ENCODE measurements at regions not wholly inside any gene's neighbourhood (a gene's known extent, or its start where the extent isn't known, plus 50 kb on each side); places are given as distances from the start of the nearest gene placed in this dataset.
A peak's percentile ranks its signal among the peaks of the same experiment; 100 is the strongest.

DNA sequence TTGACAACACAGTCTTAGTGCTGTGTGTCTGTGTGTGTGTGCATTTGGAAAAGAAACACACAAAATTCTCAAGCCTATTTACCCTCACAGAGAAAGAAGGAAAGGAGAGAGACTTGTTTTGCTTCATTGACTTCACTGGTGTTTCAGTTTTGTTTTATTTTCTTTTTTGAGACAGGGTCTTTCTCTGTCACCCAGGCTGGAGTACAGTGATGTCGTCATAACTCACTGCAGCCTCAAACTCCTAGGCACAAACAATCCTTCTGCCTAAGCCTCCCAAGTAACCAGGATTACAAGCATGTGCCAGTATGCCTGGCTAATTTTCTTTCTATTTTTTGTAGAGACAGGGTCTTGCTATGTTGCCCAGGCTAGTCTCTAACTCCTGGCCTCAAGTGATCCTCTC, 636.9 kb downstream of the TAFA4 start:
- no peak for DNase-seq

DNA sequence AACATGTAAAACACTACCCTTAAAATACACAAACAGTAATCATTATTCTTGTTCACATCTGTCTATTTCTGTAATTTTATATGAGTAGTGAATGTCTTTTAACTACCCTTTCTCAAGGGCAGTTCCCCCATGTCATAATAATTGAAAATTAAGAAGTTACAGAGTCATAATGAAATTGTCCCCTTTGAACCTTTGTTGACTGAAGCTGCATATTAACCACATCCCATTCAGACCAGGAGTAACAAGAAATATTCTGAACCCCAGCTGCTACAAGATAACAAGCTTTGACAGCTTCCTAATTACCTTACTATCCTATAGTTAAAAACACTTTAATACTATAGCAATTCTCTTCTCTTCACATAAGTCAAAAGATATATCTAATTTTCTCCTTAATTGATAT, 635.9 kb upstream of the SUCLG2 start:
- no peak for DNase-seq

DNA sequence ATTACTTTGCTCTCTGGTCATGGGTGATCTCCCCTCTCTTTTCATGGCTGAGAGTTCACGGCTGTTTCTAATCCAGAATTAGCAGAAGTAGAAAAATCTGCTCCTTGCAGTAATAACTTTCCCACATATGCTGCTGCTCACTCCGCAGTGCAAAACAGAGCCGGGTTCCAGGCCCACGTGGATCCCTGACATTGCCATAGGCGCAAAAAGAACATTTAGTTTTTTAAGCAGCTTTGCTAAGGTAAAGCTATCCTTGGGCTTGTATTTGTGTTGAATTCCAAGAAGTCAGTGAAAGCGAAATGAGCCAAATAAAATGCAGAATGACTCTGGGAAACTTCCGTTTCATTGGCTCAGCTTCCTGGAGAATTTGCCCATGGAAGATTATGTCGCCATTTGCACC, 633.7 kb upstream of the SUCLG2 start:
- no peak for DNase-seq

DNA sequence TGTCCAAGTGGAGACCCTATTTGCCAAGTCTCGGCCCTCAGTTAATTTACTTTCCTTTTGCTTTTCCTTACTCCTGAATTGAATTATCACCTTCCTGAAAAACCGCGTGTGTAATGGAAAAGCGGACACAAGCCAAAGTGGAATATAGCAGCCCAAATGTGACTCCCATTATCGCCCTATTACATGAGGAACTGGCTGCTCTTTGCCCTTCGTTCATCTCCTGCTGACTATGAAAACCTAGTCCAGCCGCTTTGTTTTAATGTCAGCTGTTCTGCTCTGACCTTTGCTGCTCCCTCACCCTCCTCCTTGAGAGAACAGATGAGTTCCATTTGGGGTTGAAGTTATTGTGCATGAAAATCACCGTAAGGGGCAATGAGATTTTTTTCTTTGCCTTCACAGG, 632.7 kb upstream of the SUCLG2 start:
- DNase-seq: no peak

DNA sequence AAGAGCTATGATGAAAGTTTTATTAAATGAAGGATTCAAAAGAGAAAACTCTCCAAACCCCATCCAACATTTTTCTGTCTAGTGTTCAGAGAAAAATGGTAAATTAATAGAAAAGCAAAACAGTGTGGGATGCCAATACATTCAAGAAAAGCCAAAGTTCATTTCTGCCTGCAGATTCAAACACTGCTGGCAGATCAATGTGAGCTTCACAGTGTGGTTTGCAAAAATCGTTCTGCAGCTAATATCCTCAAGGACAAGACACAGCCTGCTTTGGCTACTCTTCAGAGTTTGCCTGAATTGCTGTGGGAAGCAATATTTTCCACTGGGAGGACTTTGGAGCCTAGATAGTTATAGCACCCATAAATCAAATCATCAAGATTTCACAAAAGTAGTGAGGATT, 619.9 kb upstream of the SUCLG2 start:
- no peak for DNase-seq

DNA sequence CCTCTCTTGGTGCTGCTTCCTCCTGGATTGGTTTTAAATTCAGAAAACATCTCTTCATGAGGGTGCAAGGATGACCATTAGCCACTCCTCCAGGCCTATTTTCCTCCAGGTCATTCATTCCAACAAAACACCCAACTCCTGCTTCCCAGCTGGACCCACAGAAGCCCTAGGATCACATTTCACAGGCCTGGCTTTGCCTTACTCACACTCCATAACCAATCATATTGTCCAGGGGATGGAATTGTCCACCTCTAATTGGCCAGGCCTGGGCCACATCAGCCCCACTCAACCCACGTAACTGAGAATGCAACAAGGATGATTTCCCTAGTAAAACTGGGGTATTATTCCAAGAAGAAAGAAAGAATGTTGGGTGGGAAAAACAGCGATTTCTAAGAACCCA, 616.7 kb upstream of the SUCLG2 start:
- no peak for DNase-seq

DNA sequence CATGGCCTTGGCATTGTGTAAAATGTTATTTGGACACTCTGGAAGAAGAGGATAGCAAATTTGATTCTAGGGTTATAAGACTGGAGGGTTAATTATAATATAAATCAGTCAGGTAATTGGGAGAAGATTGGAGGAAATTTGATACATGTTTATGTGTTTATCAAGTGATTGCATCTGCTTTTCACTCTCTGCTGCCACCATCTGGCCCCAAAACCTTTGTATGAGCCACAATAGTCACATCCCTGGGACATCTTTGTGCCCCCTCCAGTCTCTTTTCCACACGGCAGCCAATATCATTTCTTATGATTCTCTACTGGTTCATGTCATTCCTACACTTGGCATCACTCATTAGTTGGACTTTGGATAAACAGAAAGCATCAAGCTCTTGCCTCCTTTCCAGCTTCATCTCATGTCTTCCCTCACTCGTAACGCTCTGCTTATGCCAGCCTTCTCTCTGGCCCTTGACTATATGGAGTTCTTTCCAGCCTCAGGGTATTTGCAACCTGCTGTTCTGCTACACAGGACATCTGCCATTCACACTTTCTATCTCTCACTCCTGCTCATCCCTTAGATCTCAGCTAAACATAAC, 602.3 kb upstream of the SUCLG2 start:
- peak; percentile 28 for DNase-seq

DNA sequence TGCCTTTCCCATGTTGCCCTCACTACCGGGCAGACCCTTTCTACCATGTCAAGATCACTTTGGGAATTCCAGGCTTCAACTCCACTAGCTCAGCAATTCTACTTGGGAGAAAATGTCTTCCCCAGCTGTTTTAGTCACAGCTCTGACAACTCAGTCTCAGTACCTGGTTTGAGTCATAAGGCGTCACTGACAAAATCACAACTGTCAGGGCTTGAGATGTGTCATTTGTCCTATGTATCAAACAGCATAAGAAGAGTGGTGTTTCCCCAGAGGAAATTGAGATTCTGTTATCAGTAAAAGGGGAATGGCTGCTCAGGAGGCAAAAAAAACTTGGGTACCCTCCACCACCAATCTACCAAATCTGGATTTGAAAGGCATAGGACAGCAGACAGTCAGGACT, 594.9 kb upstream of the SUCLG2 start:
- DNase-seq: no peak

DNA sequence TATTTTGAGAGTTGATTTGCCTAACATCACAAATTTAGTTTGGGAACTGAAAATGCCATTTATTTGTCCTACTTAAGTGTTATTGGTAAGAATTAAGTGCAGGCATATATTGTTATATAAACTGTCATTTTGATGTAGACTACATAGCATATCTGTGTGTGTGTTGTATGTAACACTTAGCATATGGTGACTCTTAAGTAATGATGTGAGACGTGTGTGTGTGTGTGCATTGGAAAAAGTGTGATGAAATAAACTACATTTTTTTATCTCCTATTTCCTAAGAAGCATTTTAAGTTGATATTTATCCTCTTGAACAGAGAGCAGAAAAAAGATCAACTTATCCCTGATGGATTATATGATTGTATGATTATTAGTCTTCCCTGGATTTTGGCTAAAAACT, 588.2 kb upstream of the SUCLG2 start:
- DNase-seq: no peak

DNA sequence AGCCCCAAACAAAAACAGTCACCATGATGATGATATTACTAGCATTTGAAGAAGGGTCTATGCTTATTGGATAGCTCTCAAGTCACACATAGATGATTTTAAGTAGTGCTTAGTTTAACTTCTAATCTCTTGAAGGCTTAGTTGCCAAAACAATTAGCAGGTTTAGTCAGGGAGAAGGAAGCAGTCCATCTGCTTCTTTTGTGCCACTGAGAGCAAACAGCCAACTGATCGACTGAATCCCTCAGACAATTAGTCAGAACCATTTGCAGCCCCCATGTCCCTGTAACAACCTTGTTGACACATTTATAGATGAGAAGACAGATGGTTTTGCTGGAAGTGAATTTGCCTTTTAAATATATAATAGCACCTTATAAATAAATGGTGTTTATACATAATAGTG, 585.1 kb upstream of the SUCLG2 start:
- no peak for DNase-seq

DNA sequence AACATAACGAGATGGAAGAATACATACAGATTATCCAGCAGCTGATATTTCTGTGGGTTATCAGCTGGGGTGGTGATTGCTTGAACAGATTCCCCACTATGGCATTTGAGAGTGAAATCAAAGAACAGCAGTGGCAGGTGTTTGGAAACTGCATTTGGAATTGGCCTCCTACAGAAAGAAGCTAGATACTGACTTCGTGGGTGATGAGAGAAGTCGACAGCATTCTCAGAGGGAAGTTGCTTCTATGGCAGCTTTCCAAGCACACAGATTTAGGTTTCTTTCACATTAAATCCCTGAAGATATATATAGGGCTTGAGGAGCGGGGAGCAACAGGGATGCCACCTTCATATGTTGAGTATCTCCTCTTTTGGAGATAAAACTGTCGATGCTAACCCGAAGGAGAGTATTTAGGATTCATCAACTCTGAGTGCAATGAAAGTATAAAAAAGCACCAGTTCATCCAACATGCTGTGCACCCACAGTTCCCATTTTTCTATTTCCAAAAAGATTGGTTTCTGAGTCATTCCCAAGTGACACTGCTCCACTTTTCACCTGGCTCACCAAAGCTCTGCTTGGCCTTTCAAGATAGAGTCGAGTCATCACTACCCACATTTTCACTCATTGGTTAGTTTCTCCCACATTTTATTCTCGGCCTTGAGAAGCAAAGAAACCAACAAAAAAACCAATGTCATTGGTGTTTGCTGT, 579.8 kb upstream of the SUCLG2 start:
- DNase-seq: no peak

DNA sequence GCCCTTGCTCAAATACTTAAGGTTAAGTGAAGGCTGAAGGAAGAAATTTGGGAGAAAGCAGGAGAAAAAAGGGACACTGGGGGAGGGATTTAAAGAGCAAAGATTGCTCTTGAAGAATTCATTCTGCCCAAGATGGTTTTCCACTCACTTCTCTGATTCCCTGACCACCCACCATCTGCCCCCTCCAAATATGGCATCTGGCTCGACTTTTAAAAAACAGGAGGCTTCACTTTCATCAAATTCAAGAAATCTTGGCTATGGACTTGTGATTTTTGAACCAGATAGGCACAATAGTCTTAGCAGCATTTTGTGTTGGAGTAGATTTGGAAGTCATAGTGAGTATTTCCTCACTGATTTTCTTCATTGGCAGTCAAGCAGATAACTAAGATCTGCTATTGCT, 574.4 kb upstream of the SUCLG2 start:
- no peak for DNase-seq

DNA sequence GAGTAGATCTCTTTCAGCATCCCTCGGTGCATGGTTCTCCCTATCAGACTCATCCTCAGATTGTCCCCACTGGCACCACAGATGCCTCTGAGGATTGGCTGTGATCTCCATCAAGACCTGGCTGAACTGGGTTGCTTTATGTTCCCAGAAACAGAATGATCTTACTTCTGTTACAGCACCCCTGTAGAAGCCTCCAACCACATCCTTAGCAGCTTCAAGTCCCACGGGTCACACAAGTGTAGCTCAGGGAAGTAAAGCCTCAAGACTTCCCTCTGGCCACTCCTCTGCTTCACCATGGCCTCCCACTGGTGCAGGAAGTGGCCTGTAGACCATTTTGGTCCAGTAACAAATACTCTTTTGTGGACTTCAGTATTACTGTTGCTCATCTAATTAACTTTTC, 566.4 kb upstream of the SUCLG2 start:
- DNase-seq: no peak

DNA sequence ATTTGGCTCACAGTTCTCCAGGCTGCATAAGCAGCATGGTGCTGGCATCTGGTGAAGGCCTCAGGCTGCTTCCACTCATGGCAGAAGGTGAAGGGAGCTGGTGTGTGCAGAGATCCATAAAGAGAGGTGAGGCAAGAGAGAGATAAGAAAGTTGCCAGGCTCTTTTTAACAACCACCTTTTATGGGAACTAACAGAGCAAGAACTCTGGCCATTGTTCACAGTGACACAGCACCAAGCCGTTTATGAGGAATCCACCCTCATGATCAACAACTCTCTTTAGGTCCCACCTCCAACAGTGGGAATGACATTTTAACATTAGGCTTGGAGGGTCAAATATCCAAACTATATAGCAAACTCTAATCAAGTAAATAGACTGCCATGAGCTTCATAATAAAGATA, 557.2 kb upstream of the SUCLG2 start:
- no peak for DNase-seq

DNA sequence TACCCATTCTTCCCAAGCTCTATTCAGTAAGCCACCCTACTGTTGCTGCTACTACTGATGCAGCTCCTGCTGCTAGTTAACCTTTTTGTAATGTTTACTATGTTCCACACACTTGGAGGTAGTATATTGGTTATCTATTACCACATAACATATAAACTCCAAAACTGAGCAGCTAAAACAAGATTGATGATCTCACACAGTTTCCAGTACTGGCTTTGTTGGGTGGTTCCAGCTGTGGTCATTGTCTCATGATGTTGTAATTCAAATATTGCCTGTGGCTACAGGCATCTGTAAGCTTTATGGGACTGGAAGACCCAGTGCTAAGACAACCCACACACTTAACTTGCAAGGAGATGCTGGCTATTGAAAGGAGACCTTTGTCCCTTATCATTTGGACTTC, 556.2 kb upstream of the SUCLG2 start:
- no peak for DNase-seq

DNA sequence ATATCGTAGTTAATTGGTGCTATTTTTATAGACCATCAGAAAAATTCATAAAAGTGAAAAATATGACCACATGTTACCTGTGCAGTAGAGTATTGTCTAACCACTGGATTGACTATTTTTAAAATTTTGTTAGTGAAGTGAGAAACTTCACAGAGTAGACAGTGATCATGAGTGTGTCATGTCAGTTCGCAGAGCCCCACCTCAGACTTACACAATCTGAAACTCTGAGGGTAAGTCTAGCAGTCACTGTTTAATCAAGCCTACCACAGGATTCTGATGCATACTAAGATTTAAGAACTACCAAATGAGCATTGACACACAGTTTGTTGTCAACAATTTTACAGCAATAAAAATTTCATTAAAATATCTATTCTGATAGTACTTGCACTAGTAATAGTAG, 552.9 kb upstream of the SUCLG2 start:
- DNase-seq: no peak

DNA sequence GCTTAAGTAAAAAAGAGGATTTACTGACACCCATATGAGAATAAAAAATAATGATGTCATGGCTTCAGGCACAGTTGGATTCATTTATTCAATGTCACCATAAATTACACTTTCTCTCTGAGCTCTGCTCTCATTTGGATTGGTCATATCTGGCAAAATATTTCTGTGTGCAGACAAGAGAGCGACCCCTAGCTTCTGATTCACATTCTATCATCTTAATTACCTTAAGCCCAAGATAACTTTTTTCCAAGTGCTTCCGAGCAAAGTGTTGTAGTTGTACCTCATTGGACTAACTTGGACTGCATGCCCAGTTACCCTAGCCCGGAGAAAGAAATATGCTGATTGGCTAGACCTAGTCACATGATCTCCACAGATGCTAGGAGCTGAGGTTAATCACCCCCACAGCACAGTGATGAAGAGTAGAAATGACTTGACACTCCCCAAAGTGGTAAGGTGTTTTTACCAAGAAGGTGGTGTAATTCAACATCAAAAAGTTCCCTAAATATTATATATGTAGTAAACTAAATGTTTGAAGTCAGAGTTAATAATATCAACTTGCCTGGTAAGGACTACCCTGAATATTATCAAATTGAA, 552.2 kb upstream of the SUCLG2 start:
- DNase-seq: no peak

DNA sequence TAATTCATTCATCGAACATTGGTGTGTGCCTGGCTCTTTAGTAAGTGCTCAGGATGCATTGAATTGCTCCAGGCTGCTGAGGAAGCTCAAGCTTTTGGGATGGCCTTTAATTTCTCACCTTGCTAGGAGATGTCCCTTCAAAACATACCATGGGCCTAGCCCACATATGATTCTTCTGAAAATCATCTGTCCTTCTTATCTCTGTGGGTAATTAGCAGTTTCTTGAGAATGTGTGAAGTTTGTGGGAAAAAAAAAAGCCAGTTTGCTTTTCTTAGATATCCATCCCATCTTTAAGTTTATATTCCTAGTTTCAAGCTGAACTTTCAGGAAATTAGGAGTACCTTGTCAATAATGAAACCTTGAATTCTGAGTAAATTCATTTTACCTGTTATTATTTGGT, 532.3 kb upstream of the SUCLG2 start:
- DNase-seq: no peak

DNA sequence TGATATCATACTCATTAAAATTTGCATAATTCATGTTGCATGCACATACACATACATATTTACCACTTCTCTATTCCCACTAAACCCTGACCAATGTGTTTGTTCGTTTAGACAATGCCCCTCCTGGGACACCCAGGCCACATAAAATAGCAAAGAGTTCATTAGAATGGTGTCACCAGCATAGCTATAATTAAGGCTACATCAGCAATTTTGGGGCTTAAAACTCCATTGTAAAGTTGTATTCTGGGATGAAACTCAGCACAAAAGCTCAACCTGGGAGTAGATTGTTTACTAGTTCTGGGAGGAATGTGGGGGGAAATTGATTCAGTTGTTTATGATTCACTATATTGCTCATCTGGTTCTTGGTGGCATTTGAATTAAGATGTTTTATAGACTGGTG, 522.2 kb upstream of the SUCLG2 start:
- DNase-seq: no peak

DNA sequence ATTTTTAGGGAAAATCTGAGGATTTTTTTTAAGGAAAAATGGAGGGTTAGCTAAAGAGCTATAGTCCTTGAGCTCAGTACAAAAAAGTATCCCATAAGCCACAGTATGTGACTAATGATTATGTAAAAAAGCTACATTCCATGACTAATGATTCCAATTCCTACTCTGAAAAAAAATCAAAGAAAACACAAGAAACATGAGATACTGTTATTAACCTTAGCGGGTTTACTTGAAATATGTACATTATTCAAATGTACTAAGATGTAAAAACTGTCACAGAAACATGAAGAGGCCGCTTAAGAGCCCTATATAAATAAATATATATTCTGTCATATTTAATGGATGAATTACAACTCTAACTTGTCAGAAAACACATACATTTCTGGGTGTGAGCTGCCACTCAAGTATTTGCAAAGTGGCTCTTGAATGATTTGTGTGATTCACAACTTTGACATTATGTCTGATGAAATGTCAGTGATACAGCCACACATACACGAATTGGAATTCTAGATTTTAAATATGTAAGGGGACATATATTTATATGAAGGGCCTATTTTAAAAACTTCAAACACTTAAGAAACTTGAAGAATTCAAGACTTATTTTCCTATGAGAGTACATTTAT, 518.7 kb upstream of the SUCLG2 start:
- DNase-seq: no peak

DNA sequence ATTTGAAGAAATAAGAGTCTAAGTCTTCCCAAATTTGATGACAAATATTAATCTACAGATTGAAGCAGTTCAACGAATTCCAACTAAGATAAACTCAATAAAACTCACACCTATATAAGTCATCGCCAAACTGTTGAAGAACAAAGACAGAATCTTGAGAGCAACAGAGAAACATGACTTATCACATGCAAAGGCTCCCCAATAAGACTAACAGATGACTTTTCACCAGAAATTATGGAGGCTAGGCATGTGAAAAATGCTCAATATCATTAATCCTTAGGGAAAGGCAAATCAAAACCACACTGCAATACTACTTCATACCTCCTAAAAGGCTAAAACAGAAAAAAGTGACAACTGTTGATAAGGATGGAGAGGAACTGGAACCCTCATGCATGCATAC, 517.6 kb upstream of the SUCLG2 start:
- DNase-seq: no peak

DNA sequence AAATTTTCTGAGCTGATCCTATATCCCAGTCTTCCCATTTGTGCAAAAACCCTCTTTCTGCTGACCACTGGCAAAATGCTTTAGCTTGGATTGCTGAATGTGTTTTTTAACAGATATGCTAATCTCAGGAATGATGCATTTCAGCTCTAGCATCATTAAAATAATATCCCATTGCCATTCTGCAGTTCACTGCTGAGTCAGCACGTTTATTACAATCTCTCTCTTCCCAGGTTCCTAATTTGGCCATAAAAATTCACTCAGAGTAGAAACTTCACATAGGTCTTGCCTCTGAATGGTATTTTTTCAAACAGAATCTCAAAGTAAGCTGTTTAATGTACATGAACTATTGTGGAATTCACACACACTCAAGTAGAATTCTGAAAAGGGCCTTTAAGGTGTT, 509.6 kb upstream of the SUCLG2 start:
- no peak for DNase-seq

DNA sequence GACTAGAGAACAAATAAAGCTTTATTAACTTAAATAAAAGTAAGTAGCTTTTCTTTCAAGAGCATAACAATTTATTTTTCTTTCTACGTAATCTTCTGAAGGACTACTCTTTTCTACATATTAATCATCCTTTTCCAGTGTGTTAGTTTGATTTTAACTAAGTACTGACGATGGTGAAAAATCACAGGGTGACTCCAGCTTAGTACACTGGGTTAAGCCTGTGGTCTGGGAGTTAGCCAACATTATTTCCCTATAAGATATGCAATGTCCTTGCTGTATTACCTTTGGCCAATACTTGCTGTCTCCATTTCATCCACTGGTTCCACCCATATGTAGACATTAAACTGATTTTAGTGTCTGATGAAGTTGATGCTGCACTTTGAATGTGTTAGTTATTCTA, 508.6 kb upstream of the SUCLG2 start:
- no peak for DNase-seq

DNA sequence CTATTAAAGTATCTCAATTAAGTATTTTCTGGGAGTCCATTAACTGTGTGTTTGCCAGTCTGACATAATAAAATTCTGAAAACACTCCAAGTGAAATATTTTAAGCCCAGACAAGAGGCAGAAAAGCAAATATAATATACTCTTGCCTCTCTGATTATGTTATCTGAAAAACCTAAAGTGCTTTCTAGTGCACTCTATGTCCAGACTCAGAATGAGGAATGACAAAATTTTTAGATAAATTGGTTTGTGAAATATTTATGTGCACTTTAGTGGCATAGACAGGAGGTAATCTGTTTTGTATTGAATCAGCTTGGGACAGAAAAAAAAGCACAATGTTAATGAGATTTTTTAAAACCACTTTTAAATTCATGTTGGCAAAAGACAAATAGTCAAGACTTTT, 508.2 kb upstream of the SUCLG2 start:
- DNase-seq: no peak

DNA sequence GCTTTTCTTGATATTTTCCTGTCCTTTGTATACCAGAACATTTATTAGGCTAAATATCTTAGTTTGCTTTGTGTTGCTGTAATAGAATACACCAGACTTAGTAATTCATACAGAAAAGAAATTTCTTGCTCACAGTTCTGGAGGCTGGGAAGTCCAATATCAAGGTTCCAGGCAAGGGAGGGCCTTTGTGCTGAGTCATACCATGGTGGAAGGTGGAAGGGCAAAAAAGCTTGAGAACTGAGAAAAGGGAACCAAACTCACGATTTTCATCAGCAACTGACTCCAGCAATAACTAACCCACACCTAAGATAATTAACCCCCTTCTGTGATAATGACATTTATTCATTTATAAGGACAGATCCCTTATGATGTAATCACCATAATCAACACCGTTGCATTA, 496.9 kb upstream of the SUCLG2 start:
- DNase-seq: no peak
